ENCODE measurements at regions not wholly inside any gene's neighbourhood (a gene's known extent, or its start where the extent isn't known, plus 50 kb on each side); places are given as distances from the start of the nearest gene placed in this dataset.
"Not testable (repeated sequence)": the region's sequence is repeated elsewhere in the genome, so short reads cannot be mapped to it uniquely, and the experiment has no call there.

DNA sequence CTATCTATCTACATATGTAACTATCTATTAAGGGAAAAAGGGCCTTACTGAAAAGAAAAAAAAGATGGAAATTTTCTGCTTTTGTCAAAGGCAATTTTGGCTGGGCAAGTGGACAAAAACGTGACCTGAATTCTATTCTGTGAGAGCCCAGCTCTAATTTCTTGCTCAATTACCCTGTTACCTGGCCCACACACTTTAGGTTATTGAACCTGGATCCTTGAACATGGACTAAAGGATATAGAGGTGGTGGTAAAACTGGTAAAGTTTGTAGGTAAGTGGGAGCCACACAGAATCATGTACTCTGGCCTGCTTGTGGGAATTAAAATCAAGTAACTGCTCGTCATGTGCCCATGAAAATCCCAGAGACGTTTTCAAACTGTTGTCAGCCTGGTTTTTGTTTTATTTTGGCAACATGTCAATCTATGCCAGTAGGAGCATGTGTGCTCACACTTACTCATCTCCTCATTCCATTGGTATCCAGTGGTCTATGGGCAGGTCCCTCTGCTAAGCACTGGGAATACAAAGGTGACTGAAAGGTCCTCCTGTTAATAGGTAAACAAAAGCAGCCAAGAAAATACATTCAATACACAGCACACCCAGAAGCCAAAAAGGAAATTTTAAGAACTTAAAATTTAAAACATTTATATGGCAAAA is 113.7 kb upstream of the WARS2 start:
- no peak for DNase-seq

DNA sequence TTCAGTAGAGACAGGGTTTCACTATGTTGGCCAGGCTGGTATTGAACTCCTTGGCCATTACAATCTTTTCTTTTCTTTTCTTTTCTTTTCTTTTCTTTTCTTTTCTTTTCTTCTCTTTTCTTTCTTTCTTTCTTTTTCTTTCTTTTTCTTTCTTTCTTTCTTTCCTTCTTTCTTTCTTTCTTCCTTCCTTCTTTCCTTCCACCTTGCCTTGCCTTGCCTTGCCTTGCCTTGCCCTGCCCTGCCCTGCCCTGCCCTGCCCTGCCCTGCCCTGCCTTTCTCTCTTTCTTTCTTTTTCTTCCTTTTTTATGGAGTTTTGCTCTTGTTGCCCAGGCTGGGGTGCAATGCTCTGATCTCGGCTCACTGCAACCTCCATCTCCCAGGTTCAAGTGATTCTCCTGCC is 112.5 kb upstream of the HAO2 start:
- not testable (repeated sequence) for DNase-seq

DNA sequence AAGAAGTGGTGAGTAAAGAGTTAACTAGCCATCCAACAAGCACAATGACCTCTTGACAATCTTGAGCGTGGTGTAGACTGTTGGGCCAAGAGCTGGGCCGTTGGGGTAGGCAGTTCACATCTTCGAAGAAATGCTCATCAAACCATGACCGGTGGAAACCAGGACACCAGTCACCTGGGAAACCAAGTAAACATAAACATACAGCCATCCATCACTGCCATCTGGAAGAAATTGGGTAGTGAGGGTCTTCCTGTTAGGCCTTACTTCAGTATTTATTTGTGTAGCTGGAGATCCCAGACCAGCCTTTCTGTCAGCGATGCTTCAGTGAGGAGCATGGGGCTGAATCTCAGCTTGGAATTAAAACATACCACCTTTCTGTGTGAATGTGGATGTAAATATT is 108.1 kb upstream of the HAO2 start:
- no peak for DNase-seq

DNA sequence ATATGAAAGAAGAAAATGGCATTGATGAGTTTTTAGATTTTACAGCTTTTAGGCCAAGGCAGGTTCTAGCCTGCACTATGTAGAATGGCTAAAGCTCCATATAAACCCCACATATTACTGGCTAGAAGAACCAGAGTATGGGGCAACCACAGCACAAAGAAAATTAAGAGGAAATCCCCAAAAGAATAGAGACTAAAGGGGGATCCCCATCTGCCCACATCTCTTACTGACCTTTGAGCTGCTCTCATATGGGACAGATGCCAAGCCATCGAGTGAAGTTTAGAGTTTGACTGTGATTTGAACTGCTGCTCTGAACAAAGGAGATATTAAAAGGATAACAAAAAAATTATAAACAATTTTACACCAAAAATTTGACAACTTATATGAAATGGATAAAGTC is 102.2 kb upstream of the HAO2 start:
- DNase-seq: peak; percentile 7 to 48

DNA sequence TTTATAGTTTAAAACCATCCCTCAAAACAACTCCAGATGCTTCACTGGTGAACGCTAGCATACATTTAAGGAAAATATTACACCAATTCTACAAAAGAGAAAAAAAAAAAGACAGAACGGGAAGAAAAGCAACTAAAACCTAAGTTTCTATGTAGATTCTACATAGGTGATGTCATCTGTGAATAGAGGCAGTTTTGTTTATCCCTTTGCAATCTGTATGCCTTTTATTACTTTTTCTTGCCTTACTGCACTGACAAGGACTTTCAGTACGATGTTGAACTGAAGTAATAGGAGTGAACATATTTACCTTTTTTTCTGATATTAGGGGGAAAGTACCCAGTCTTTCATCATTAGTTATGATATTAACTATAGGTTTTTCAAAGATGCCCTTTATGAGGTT is 101.7 kb upstream of the HAO2 start:
- no peak for DNase-seq

DNA sequence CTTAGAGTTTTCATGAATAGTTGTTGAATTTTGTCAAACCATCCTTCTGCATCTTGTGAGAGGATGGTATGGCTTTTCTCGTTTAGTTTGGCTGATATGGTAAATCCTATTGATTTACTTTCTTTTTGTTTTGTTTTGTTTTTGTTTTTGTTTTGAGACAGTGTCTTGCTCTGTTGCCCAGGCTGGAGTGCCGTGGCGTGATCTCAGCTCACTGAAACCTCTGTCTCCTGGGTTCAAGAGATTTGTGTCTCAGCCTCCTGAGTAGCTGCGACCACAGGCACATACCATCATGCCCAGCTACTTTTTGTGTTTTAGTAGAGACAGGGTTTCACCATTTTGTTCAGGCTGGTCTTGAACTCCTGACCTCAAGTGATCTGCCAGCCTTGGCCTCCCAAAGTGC is 101.3 kb upstream of the HAO2 start:
- DNase-seq: not testable (repeated sequence)

DNA sequence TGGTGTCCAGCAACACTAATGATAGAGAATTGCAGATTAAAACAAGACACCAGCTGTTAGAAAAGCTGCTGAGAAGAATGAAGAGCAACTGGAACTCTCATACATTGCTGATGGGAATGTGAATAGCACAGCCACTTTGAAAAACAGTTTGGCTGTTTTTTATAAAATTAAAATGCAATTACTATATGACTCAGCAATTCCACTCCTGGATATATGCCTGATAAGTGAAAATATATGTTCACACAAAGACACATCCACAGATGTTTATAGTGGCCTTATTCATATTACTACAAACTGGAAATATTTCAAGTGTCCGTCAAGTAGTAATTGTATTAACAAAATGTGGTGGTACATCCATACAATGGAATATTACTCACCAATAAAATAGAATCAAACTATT is 99.7 kb upstream of the HAO2 start:
- no peak for DNase-seq

DNA sequence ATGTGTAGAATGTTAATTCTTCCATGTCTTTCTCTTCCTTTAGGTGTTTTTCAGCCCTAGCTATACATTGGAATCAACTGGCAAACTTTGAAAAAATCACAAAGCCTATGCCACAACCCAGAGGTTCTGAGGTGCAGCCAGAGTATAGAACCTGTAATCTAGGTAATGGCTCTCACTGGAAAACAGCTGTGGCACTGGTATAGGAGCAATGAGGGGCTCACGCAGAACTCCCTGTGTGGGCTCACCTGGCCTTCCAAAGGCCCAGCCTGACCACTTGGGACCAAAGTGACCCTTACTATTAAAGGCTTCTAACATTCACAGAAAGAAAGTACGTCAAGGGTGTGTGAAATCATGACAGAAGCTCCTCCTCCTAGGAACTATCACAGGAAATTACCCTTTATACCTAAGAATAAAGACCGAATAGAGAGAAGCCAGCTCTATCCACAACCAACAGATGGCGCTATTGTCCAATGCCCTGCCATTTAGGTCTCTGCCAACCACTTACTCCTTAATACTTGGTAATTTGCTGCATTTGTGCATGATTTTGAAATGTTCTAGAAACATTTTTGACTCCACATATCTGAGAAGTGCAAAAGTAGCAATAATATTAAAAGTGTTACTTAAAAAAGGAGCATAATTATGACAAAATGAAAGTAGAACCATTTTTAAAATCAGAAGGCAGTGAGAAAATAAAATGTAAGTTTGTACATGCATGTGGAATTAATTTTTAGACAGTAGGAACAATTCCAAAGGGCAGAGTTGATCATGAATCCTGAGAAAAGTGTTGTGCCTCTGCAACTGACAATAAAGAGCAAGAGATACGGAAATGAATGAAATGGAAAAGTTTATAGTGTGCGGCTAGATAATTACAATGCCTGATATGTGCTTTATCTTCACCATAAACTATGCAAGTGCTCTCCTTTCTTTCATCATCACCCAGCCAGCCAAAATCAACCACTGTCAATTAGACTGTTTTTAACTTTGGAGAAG is 93.1 kb upstream of the HAO2 start:
- peak; percentile 22 to 65 for DNase-seq

DNA sequence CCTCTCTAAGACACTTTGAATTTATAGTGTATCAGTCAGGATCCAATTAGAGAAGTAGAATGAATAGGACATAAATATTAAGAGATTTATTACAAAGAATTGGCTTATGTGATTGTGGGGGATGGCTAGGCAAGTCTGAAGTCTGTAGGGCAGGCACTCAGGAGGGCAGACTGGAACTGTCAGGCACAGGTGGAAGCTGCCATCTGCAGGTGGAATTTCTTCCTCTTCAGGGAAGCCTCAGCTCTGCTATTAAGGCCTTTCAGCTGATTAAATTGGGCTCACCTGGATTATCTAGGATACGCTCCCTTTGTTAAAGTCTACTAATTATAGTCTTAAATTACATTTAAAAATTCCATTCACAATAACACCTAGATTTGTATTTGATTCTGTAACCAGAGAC is 92.0 kb upstream of the HAO2 start:
- no peak for DNase-seq

DNA sequence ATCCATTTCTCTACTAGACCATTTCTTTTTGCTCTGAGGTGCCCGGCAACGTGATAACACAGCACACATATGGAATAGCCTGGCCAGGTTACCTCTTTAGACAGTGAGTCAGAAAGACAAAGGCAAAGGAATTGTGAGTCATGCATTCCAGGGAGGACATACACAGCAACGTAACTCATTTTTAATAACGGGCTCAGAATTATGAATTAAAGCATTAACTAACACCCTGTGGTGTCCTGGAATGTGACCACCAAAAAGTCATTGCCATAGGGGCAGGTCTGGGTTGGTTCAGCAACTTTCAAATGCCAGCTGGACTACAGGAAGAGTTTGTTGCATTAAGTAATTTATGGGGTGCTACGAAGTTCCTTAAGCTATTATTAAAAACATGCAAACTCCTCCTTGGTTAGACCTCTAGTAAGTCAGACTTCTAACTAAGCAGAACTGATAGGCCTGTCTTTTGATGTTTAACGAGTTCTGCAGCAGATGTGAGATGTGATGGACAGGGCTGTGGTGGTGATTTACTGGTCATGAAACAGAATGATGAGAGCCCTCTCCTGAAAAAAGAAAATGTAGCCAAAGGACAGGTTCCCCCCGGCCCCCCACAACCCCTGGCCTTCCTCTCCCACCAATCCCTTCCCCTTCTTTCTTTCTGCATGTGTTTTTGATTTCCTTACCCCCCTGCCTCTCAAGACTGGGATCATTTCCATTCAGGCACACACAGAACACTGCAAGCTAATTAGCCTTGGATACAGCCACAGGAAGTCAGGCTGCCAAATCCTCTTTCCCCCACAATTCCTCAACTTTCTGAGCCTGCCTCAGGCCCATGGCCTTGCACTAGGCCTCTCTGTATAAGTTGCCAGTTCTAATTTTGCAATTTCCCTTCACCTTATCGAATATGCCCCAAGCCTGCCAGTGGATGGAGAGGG is 88.9 kb upstream of the HAO2 start:
- no peak for DNase-seq

DNA sequence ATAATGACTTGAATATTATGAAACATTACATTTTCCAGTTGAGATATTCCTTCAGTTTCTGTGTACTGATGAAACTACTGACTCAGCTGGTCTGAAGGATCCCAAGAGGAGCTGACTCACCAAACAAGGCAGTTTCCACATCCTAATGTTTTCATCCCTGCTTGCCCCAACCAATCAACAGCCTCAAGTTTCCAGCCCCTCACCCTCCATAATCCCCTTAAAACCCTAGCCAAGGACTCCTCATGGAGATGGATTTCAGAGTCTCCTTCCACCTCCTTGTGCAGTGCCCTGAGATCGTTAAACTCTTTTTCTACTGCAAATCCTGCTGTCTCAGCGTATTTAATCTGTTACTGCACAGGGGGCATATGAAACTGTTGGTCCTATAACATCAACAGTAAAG is 83.1 kb upstream of the HAO2 start:
- no peak for DNase-seq

DNA sequence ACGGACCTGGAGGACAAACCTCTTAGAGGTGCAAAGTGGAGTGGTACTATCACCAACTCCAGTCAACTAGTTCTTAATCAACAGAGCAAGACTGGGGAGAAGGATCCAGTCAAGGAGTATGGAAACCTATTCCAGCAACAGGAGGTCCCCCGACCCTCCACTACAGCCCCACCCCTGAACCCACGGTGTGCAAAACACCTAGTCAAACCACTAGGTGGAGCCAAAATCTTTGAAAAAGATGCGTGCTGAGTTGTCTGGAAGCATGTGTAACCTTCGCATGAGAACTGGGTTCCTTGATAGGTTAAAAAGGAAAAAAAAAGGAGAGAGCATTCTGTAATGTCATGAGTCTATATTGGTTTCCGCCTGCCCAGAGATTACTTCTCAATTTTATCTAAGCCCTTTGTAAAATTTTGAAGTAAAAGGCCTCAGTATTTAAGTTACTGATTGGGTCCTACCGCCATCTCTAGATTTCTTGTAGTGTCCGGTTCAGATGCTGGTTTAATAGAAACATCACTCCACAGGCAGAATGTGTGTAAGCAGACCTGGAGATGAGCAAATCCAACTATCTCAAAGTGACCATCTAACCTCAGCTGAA is 81.9 kb upstream of the HAO2 start:
- peak in 1 of 2 donors; percentile 22 for DNase-seq

DNA sequence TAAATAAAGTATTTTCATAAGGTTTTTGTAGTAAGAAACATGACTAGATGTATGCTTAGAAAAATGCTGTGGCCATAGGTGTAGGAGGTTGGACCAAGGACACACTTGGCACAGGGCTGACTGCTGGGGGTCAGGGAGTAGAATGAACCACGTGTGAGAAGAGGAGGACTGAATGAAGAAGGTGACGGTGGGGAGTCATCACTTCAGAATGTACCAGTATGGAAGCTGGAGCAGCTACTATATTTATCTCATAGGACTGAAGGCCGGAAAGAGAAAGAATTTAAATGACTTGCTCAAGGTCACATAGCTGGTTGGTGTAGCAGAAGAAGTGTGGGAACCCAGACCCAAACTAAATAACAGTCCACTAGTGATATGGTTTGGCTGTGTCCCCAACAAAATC is 79.8 kb upstream of the HAO2 start:
- DNase-seq: no peak

DNA sequence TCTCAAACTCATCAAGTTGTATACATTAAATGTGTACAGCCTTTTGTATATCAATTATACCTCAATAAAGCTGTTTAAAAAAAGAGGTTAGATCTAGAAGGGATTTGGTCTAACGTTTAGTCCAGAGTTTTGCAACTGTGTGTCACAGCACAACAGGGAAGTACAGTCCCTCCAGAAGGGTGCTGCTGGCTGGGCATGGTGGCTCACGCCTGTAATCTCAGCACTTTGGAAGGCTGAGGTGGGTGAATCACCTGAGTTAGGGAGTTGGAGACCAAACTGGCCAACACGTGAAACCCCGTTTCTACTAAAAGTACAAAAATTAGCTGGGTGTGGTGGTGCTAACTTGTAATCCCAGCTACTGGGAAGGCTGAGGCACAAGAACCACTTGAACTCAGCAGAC is 78.3 kb upstream of the HAO2 start:
- DNase-seq: no peak

DNA sequence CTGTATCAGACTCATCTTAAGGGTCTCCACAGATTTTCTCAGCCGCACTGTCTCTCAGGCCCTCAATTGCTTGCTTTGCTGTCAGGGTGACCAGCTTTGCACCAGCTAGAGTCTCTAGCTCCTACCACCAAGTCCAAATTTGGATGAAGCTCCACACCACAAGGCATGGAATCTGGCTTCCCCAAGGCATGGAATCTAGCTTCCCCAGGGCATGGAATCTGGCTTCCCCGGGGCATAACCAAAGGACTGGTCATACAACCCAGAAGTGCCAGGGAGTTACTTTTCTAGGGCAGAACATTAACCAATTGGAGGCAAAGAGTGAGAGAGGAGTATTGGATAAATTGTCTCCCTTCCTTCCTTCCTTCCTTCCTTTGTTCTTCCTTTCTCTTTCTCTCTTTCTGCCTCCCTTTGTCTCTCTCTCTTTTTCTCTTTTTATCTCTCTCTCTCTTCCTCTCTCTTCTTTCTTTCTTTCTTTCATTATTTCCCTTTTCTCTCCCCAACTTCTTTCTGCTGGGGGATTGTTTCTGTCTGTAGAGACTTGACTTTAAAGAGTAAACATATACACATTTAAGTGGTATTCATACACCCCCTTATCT is 76.9 kb upstream of the HAO2 start:
- DNase-seq: no peak

DNA sequence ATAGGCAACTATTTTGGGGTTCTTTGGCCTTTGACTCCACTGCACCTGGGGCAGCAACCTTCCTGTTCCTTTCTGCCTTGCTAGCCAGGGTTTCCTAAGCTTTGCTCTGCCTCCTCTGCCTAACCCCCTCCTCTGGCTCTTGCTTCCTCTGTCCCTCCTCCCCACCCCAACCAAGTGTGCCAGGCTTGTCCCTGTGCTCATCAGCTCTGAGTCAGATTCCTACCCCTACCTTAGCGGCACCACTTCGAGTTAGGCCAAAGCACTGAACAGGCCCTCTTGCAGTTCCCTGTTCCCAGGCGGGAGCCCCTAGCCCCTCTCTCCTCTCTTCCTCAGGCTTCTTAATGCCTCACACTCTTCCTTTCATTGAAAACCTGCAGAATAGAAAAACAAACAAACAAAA is 74.8 kb upstream of the HAO2 start:
- DNase-seq: no peak

DNA sequence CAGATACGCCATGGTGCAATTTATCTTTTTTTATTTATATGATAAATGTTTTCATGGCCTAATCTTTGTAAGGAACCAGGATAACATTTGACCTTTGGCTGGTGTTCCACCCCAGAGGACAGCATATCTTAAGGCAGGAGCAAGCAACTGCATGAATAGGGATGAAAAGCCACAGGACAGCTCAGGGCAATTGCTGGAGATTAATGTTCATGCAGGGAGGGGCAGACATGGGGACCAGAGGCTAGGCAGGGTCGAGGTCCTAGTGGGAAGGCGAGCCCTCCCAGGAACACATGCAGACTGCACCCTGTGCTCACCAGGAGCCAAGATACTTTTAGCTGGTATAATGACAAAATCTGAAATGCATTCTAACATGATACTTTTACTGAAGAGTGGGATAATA is 74.4 kb upstream of the HAO2 start:
- no peak for DNase-seq

DNA sequence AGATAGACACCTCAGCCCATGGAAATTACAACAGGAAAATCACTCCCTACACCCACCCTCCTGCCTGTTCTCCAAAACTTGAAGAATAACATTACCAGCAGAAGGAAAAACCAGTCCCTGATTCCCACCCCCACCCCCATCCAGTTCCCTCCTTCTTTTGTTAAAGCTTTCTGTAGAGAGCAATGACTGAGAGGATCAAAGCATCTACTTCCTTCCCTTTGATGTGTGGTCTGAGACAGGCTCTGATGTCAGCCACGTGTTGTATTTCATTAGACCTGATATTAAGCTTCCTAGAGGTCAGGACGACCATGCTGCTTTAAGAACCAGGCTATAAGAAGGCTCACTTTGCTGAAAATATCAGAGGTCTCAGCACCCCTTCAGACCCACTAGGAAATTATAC is 73.9 kb upstream of the HAO2 start:
- no peak for DNase-seq

DNA sequence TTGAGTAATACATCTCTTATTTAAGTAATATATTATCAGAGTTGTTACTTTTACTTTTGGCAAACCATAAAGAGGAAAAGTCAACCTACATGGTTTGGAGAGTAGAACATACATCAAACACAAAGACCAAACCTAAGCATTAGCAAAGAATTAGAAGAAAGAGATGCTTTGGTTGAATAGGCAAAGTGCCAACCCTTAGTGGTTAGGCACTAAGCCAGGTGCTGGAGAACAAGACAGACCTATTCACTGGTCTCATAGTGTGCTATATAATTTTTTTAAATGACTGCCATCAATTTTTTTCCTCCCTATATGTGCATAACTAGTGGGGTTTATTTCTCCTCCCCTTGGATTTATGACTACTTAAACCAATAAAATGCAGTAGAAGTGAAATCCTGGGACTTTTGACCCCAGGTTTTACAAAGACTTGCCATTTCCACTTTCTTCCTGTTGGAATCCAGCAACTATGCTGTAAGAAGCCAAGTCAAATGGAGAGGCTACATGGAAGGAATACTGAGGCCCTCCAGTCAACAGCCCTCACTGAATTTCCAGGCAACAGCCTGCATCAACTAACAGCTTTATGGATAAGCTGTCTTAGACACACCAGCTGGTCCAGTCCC is 69.8 kb upstream of the HAO2 start:
- DNase-seq: no peak

DNA sequence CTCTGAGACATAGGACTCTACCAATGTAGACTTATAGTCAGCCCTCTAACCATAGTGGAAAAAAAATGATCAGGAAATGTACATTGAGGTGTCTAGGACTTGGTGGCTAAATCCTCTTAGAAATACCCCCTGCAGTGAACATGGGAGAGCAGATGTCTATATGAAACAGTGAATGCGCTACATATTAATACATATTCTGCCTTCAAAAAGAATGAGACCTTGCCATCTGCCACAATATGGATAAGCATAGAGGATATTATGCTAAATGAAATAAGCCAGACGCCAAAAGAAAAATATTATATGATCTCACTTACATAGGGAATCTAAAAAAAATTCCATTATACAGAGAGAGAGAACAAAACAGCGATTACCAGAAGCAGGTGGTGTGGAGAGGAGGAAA is 66.6 kb upstream of the HAO2 start:
- DNase-seq: no peak

DNA sequence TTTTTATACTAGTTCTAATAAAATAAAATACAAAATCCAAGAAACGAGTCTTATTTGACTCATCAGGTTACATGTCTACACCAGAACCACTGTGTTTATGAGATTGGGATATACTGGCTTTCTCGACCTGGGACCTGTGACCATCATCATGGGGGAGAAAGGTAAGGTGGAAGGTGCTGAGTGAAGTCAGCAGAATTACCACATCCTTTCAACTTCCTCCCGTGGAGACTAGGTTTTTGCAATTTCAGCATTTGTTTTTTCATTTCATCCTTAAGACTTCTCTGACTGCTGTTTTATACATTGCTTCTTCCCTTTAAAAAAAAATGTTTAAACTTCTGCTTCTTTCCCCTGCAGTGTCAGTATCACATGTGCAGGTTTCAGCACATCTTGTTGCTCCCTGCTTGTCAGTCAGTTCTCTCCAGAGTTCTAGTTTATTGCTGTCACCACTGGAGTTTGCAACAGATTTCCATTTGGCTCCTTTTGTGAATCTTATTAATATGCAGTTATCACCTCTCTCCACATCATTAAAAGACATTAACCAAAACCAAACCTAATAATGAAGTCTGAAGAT is 60.4 kb upstream of the HAO2 start:
- peak; percentile 10 to 37 for DNase-seq

DNA sequence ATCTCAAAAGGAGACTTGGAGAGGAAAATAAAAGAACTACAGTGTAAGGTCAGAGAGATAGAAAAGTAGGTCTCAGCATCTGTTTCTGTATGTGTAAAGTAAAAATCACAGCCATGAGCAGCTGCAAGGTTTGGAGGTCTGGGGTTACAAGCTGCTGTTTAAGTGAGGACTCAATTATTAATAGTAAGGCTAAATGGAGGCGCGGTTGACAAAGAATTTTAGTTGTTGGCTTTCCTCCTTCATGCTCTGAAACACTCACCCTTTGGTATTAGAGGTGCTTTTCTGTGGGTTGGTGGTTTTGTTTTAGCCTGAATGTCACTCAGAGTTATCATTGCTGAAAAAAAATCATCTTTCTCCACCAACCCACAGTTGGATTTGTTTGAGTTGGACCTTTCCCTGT is 59.8 kb upstream of the HAO2 start:
- DNase-seq: no peak

All from inflammatory macrophage treated with lipopolysaccharide for 1 hour (primary cell).